ENCODE measurements at regions not wholly inside any gene's neighbourhood (a gene's known extent, or its start where the extent isn't known, plus 50 kb on each side); places are given as distances from the start of the nearest gene placed in this dataset.
"Not testable (repeated sequence)": the region's sequence is repeated elsewhere in the genome, so short reads cannot be mapped to it uniquely, and the experiment has no call there.

DNA sequence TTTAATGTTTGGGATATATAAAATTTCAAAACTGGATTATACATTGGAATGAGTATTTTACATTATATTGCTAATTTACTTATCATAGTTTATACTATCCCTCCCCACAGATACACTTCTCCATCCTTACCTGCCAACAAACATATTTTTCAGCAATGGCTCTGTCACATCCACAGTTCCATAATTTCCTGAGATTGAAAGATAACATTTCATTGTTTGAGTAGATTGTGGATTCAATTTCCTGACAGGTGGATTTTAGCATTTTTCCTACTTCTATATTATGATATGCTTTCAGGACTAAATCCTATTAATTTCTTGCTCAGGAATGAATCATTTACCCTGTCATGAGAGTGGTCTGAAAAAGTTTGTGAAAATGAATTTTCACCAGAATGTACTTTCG is 115.3 kb upstream of the KLHL4 start:
- no peak for TF ChIP-seq POLR2A (IDR thresholded peaks at IDR 0.05; ENCODE audit: low read length)
- no peak for TF ChIP-seq GATA1 (IDR thresholded peaks at IDR 0.05; ENCODE audit: low read depth, low read length)
- no peak for DNase-seq

DNA sequence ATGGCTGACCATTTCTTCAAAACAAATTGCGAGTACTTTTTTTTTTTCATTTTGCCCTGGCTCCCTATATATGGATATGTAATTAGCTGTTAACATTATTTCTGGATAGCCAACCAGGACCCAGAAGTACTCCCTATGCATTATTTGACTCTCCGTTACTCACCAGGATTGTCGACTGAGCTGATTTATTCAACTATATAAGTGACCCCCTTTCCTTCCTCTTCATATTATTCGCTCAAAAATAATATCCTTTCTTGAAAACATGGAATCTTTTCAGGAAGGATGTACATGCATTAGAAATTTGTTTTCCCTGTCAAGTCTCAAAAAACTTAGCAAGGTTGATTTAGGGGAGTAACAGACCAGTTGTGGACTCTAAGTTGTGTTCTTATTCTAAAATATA is 114.1 kb upstream of the KLHL4 start:
- no peak for DNase-seq
- no peak for TF ChIP-seq GATA1 (IDR thresholded peaks at IDR 0.05; ENCODE audit: low read depth, low read length)
- TF ChIP-seq POLR2A (IDR thresholded peaks at IDR 0.05; ENCODE audit: low read length) = no peak

DNA sequence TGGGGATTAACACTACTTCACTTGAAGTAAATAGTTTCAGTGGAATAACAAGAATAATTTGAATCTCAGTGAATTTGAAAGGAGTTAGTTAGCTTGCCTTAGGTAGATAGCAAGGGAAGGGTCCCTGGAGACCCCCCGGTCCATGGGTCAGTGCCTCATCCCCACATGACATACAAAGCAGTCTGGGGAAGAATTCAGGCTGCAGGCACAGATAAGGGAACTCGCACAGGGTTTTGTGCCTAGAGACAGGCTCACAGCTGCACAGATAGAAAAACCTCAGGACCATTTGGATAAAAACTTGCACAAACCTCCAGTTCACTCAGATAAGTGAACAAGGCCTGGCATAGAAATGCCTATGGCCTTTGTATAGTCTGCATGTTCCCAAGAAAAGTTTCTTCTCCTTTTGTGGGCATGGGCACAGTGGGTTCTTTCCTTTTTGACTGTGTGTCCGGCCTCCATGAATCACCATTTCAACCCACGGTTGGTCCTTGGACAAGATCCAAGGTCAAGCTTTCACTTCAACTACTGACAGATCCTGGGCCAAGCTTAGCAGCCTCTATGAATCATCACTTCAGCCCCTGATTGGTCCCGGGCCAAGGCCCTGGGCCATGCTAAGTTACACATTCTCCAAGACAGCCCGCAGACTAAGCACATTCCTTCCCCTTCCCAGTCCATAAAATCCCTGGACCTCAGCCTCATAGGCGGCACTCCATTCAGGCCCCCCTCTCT is 108.3 kb upstream of the KLHL4 start:
- TF ChIP-seq GATA1 (IDR thresholded peaks at IDR 0.05; ENCODE audit: low read depth, low read length) (no peak), POLR2A (IDR thresholded peaks at IDR 0.05; ENCODE audit: low read length) (no peak)
- no peak for DNase-seq

DNA sequence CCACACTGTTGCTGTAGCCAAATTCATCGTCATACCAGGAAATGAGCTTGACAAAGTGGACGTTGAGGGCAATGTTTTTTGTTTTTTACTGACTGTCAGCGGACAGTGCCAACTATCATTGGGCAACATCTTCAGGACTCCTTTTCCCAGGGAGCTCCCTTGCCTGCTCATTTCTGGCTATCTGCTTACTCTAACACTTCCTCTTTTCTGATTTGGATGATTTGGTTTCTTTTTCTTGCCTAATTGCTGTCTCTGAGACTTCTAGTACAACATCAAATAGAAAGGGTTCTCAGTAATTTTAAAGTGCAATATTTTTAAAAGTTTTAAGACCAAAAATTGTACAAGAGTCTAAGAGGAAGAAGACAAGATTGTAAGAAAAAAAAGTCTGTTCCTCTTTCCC is 92.0 kb upstream of the KLHL4 start:
- no peak for TF ChIP-seq GATA1 (IDR thresholded peaks at IDR 0.05; ENCODE audit: low read depth, low read length)
- TF ChIP-seq POLR2A (IDR thresholded peaks at IDR 0.05; ENCODE audit: low read length) = no peak
- DNase-seq = no peak

DNA sequence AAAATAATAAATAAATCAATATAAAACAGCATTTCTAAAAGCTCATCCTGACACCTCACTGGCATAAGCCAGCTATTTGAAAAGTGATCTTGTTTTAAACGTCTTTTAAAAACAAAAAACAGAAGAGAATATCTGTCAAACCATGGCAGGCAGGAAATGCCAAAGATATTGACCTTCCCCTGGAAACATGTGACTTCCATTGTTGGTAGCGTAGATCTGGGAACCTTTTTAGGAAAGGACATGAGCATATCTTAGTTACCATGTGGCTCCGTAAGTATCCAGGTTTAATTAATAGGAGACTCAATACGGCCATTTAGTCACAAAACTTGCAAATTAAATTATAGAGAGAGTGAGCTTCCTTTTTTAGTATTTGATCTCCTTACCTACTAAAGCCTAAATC is 83.0 kb upstream of the KLHL4 start:
- DNase-seq = no peak
- TF ChIP-seq GATA1 (IDR thresholded peaks at IDR 0.05; ENCODE audit: low read depth, low read length) = no peak
- TF ChIP-seq POLR2A (IDR thresholded peaks at IDR 0.05; ENCODE audit: low read length) = no peak

DNA sequence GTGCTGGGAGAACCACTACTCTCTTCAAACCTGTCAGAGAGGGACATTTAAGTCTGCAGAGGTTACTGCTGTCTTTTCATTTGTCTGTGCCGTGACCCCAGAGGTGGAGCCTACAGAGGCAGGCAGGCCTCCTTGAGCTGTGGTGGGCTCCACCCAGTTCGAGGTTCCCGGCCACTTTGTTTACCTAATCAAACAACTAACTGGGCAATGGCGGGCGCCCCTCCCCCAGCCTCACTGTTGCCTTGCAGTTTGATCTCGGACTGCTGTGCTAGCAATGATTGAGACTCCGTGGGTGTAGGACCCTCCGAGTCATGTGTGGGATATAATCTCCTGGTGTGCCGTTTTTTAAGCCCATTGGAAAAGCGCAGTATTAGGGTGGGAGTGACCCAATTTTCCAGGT is 69.0 kb upstream of the KLHL4 start:
- DNase-seq = not testable (repeated sequence)

DNA sequence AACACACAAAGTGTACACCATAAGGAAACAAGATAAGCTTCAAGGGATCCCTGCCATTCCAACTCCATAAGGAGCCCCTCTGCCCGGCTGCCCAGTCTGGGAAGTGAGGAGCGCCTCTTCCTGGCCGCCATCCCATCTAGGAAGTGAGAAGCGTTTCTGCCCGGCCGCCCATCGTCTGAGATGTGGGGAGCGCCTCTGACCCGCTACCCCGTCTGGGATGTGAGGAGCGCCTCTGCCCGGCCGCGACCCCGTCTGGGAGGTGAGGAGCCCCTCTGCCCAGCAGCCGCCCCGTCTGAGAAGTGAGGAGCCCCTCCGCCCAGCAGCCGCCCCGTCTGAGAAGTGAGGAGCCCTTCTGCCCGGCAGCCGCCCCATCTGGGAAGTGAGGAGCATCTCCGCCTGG is 51.8 kb upstream of the KLHL4 start:
- not testable (repeated sequence) for DNase-seq

Measured in erythroblast (primary cell).